GM18499 (cell line): ENCODE measurements at regions not wholly inside any gene's neighbourhood (a gene's known extent, or its start where the extent isn't known, plus 50 kb on each side); places are given as distances from the start of the nearest gene placed in this dataset.

ENCODE experiments used
- ATAC-seq: cut with Tn5 transposase; IDR thresholded peaks from one replicate; pipeline ENCODE4 v1.9.1; 2021; ENCODE audit warnings: moderate number of reproducible peaks; ENCODE audit not compliant: insufficient read depth, unreplicated experiment

DNA sequence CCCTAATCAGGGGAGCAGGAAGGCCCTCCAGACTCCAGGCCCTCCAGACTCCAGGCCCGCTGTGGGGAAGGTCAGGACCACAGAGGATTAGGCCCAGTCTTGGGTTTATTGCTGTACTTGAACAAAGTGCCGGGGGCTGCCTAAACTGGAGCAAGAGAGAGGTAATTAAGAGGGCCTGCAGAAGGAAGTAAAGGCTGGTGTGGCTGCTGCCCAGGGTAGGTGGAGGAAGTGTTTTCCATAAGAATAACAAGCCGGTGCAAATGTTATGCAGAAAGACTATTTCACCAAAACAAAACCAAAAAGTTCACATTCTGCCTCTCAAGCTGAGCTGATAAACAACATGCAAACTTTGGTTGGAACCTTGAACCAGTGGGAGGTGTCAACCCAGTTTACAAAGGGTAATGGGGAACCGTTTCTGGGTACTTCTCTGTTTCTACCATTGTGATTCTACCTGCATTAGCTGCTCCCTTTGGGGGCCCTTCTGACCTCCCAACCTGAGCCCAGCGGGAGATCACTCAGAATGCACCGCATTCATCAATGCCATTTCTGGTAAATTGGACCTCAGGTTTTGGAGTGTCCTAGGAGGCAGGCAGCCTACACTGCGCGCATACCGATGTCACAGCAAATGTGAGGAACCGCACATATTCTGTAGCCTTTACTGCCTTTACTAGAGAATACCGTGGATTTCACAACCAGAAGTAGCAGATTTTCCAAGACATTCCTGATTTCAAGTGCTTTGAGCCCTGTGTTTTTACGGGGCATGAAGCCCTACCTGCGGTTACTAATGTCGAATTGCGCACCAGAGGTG, 59.7 kb upstream of the BCOR start:
- ATAC-seq, result no peak

DNA sequence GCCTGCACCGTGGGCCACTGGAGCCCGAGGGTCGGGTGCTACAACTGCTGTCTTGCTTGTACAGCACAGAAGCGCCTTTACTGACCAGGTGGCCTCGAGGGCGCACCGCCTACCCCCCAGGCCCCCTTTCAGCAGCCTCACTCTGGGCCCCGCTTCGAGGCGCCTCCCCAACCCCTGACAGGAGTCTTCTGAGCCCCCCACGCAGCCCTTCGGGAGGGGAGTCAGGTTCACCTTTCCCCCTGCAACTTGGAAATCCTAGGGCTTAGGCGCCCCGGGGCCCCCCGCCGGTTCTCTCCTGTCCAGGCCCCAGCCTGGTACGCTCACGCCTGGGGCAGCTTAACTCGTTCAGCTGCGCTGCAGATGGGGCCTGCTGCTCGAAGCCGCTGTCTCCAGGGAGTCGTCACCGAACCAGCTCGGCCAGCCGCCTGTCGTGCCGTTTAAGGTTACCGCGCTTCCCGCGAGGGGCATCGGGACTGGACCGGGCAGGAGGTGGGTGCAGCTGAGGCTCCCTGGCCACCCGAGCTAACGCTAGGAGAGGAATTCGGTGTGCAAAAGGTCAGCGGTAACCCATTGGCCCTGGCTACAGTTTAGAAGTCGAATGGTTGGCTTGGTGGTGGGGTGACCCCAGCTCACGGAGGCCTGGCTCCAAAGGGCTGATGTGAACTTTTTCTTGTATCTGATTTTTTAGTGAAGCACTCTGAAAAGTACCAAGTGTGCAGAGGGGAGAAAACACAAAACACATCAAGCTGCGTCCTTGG, 58.9 kb upstream of the BCOR start:
- no peak for ATAC-seq

DNA sequence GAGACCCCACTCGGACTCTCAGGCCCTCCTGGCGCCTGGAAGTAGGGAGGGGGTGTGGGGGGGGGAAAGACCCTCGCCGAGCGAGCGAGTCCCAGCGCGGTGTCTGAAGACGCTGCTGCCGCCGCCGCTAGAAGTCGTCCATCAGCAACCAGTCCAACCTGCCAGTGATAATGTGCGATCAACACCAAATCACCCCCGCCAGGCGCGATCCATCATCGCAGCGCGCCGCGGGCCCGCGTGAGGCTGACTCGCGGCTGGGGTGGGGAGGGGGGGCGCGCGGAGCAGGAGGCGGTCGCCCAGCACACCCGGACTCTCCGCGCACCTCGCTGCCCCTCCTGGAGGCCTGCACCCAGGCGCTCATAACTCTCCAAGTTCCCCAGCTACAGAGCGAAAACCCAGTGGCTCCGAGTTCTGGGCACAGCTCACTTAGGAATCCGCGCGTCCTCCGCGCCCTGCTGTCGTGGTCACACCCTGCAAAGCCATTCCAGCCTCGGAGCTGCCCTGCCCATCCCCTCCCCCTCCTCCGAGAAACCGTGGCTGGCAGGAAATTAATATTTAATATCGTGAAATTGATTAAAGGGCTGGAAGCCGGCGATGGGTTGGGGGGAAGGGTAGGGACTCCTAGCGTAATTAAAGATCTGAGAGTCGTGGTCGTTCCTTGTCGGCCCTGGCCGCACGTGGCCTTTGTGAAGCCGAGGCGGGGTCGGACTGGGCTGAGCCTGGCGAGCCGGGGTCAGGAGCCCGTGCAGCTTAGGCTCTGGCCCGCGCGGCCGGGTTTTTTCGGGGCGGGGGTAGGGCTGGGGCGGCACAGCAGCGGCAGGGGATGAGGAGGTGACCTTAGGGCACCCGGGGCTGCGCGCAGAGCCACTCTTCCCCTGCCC, 58.1 kb upstream of the BCOR start:
- ATAC-seq, result no peak

DNA sequence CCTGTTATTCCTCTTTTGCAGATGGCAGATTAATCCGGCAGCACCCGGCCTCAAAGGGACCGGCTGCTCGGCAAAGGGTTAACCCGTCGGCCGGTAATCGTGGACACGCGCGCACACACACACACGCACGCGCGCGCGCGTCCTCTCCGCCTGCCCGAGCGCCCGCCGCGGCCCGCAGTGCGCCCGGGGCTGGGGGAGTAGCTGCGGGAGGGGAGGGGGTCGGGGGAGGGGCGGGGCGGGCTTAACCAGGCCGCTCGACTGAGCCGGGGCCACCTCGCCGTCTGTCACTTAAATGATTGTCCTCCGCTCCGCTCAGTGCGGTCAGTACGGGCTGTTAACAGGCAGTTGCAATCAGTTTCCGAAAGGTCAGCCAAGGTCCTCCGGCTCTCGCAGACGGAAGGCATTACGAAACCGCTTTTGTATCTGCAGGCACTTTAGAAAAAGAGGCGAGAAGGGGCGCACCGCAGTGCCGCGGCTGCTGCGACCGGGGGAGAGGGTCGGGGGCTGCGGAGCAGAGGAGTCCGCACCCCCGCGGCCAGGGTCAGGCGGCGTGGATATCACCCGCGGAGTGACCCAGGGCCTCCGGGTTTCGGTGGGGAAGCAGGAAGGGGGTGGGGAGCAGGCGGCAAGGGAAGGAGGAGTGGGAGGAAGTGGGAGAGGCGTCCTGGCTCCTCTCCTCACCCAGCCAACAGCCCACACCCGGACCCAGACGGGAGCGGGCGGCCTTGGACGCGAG, 57.3 kb upstream of the BCOR start:
- no peak for ATAC-seq

DNA sequence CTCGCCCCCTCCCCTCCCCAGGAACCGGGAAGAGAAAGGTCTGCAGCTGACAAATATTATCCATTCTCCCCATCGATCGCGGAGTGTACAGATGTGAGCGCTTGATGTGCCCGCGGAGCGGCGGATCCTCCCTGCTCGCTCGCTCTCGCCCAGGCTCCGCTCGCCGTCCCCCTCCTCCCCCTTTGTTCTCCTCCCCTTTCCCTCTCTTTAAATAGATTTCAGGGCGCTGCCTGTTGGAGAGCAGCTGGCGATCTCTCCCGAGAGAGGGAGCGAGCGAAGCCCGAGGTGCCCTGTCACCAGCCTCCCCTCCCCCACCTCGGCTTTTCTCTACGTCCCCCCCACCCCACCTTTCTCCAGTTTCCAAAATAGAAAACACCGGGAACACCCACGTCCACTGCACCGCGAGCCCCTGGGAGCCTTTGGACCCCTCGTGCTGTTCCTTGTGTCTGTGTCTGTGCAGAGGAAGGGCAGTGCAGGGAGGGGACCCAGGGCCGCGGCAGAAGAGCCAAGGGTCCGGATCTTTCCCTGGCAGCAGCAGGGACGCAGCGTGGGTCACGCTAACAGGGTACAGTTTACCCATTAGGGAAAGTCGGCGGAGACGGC, 56.6 kb upstream of the BCOR start:
- ATAC-seq, result no peak

DNA sequence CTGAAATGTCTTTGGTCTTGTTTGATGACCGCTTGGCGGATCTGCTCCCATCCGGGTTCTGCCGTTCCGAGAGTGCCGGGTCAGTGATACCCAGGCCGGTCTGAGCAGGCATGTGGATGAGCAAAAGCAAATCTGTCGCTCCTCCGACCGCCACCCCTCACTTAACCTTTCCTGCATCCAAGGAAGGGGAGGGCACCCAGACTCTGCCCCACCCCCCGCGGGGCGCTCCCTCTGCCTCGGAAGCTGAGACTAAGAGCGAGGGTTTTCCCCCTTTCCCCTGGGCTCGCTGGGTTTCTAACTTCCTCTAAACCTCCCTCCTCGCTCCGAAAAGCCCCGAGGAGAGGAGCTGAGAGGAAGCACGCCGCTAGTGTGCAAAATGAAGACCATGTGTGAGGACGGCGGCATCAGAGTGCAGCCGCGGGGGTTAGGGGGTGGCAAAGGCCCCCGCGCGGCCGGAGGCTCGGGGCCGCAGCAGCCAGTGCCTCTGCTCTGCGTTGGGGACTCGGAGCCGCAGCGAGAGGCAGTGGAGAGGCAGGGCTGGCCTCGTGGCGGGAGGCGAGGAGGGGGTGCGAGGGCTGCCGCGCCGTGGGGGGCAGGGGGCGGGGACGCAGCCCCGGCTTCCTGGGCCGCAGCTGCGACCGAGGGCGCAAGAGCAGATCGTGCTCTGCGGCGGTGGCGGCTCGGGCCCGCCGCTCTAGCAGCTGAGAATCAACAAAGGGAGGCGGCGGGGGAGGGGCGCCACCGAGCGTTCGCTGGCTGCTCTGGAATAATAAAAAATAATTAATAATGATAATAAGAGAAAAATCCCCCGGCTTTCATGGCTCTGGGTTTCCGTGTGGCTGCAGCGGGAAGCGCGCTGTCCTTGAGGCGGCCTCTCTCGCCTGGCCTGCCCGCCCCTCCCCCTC, 55.8 kb upstream of the BCOR start:
- ATAC-seq, result no peak

DNA sequence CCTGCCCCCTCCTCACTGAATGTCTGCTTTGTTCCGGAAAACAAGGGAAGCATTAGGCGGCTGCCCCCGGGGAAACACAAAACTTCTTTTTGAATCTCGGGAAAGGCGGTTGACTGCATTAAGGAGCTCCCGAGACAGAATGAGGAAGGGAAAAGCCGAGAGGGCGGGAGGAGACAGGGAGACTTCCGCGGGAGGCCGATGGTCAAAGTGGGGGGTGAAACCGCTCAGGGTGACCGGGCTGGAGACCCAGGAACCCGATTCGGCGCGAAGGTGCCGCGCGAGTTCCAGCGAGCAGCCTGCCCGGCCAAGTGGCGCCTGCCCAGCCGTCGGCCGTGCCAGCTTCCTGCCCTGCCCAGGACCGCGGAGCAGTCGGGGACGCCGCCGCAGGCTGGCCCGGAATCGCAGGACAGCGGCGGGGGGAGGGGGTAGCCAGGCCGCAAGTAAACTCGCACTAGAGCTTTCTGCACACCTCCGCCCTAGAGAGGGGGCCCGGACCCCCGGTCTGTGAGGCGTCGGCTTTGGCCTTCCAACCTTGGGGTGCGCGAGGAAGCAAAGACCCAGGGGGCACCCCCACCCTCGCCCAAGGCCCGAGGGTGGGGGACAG, 55.1 kb upstream of the BCOR start:
- ATAC-seq, result no peak

DNA sequence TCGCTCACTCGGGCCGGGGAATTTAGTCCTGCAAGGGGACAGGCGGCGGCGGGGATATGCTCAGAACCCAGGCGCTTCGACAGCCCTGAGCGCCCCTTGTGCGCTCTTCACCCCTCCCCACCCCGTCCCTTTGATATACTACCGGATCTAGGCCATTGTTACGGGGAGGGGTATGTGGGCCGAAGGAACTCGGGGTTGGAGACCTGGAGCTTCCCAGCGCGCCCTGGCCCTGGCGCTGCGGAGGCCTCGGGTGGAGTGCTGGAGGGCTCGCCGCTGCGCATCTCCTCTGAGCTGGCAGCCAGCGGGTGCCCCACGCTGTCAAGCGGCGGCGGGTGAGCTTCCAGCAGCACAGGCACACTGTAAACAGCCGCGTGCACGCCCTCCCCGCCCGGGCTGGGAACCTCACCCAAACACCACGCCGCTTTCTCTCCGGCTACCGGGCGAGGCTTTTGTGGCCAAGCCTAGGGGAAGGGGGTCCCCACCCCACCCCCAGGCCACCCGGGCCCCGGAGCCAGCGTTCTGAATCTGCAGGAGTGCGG, 54.5 kb upstream of the BCOR start:
- ATAC-seq, result no peak

DNA sequence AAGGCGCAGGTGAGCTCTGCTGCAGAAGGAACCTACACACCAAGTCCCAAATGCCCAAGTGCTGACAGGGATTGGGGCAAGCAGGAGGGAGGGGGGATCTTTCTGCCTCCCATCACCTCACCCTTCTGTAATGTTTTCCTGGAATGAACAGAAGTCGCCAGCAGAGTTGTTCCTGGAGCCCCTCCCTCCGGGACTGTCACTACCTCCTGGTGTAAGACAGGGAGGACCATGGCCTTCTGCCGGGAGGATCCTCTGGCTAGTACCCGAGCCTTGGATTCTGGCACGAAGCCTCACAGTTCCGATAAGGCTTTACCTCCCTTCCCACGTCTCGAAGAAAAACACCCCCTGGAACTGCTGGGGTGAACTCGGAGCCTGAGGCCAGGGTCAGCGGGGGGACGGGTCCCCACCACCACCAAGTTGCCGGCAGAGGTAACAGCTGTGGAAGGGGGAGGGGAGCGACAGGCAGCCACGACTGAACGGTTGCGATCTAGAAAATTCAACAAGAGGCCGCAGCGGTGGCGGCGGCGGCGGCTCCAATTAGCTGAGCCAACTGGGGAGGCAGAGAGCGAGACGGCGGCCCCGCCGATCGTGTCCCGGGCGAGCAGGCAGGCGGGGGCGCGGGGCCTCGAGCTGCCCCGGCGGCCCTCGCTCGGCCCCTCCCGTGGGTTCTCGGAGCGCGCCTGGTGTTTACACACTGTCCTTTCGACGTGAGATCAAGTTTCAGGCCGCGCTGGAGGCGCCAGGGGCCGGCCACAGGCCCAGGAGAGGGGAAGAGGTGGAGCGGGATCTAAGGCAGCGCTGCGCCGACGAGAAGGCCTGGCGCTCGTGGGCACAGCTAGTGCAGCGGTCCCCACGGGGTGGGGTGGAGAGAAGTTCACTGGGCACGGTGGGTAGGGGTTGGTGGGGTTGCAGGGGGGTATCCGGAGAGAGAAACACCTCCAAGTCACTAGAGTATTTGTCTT, 53.7 kb upstream of the BCOR start:
- no peak for ATAC-seq

DNA sequence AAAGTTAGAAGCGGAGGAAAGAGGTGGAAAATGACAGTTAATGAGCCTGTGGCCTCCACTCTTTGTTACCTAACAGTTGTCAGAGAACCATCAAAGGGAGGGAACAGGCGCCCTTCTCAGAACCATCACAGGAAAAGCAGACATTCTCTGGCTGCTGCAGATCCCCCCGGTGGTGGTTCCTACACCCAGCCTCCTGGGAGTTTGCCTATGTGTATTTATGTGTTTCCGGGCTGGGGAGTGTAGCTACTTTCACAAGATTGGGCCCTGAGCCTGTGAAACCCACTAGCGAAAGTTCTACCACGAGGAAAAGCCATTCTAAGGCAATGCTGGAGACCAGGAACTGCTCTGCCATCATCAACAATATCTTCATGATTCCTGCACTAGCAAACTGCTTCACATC, 52.7 kb upstream of the BCOR start:
- no peak for ATAC-seq

DNA sequence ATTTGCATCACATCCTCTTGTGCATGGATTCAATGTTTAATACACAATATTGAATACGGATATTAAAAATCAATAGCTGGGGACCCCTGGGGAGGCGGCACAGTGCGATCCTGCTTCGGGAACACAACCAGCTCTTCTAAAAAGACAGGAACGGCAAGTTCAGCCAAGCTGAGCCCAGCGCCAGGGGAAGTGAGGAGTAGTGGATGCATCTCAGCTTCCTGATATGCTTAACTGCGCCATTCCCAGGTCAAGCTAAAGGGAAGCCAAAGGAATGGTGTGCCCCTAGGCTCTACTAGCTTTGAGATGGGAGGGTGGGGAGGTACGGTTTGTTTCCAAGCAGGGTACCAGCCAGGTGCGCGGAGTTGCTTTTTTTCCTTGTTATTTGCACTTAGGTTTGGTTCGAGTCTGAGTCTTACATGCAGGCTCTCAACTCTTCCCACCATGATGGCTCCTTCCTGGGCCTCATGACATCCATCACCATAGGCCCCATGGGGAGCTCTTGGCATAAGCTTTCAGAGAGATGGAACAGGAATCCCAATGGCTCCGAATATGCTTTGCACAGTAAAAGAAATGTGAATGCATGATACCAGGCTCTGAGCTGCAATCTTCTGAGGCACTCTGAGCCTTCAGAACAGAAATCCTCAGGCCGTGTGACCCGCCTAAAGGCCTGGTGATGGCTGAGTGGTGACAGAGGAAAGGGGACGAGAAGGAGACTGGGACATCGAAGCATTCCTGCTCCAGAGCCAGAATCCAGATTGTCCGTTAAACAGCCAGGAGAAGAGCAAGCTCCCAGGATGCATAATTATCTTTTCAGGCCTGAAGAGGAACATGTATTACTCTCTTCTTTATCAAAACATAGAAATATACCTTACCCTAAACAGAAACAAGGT, 51.8 kb upstream of the BCOR start:
- no peak for ATAC-seq

DNA sequence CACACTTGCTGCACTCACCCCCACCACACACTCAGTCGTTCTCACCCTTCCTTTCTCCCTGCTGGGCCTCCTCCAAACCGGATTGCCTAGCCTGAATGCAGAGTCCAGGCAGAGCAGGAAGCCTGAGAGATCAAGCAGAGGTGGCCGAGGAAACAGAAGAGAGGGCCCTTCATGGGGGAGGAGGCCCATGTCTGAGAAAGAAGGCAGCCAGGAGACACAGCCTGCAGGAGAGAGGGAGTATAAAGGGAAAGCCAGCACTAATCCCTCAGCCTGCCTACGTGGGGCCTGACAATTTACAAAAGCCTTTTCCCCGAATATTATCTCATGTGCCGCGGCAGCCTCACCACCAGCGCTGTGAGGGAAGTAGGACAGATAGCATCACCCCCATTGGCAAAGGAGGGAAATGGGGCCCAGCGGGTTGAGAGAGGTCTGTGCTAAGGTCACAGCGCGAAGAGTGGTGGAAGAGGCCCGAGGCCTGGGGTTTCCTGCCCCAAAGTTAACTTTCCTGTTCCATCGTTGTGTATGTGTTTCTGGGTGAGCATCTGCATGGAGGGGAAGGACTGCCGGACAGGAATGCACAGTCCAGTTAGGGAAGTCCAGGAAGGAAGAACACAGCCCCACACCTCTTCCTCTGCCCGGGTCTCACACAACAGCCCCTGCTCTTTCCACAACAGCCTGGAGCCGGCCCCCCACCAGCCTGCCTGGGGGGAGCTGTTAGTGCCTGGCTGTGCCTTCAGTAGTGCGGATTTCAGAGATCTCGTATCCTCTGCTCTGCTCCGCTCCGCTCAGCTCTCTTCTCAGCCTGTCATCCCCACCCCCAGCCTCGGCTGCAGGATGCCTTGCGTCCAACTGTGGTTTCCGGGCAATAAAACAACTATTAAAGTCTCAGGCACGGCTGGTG, 50.9 kb upstream of the BCOR start:
- ATAC-seq, result no peak

DNA sequence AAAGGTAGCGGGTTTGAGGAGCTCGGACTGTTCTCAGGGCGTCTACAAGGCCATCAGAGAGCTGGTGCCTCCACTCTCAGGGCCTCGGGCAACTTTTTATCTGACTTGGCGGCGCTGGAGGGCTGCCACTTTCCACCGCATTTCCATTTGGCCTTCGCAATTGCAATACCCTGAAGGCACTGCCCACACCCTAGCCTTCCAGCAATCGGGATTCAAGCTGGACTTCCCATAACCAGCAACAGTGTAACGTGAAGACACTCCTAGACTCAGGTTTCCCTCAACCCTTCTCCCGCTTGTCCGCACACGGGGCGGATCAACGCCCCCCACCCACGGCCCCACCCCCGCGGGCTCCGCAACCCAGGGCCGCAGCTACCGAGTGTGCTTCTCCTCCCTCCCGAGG, 50.2 kb upstream of the BCOR start:
- no peak for ATAC-seq
